ENCODE measurements at regions not wholly inside any gene's neighbourhood (a gene's known extent, or its start where the extent isn't known, plus 50 kb on each side); places are given as distances from the start of the nearest gene placed in this dataset.

DNA sequence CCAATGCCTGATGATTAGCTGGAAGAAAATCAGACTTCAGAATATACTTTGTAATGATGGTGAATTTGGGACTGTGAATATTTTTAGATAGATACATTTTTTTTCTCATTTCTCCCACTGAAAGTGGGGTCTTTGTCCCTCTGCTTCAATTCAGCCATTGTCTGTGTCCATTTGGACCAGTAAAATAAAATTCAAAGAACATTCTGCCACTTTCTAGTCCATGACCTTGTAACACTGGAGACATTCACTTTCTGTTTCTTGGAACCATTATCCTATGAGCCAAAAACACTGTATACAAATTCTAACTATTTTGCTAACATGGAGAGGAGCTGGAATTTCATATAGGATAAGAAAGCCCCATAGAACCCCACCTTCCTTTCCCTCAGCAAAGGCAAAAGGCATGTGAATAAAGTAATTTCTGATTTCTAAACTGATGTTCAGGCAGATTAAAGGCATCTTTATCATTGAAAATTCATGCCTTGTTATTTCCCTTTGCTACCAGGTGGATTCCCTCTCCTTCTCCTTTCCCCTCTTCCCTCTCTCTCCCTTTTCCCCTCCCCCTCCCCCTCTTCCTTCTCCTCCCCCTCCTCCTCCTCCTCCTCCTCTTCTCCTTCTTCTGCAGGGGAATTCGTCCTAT, 2010.4 kb upstream of the LRRTM1 start:
- H4K20me1 ChIP-seq (ENCODE audit: low read length), result no peaks in the 10 kb centered on the region
- H3K27me3 ChIP-seq (ENCODE audit: low read length), result no peaks in the 10 kb centered on the region
- no peaks in the 10 kb centered on the region for H3K9me2 ChIP-seq (replicated peaks; ENCODE audit: low read length)
- ATAC-seq, result no peak
- BruUV-seq (replicated peaks), result no TSS peak
- intact Hi-C loops (cut with micrococcal nuclease), result no loop called here
- H3K9me3 ChIP-seq (ENCODE audit: low read length), result no peaks in the 10 kb centered on the region
- no peaks in the 10 kb centered on the region for H3K79me2 ChIP-seq (ENCODE audit: low read length)
- no peak for DNase-seq
- H3K27ac ChIP-seq (ENCODE audit: low read length), result no peak overlapping the region
- ChIA-PET CTCF (no interaction called here), POLR2A (ENCODE audit: unreplicated experiment) (no interaction called here)
- H3K36me3 ChIP-seq (ENCODE audit: low read depth, low read length), result no peaks in the 10 kb centered on the region
- H3K4me3 ChIP-seq (ENCODE audit: low read length), result no peak overlapping the region
- H3F3A ChIP-seq (ENCODE audit: low read length, unreplicated experiment), result no peaks in the 10 kb centered on the region
- TF ChIP-seq EZH2phosphoT487 (IDR thresholded peaks at IDR 0.05; ENCODE audit: borderline replicate concordance, low read length), result no peak
- TF ChIP-seq, protein P1, sequence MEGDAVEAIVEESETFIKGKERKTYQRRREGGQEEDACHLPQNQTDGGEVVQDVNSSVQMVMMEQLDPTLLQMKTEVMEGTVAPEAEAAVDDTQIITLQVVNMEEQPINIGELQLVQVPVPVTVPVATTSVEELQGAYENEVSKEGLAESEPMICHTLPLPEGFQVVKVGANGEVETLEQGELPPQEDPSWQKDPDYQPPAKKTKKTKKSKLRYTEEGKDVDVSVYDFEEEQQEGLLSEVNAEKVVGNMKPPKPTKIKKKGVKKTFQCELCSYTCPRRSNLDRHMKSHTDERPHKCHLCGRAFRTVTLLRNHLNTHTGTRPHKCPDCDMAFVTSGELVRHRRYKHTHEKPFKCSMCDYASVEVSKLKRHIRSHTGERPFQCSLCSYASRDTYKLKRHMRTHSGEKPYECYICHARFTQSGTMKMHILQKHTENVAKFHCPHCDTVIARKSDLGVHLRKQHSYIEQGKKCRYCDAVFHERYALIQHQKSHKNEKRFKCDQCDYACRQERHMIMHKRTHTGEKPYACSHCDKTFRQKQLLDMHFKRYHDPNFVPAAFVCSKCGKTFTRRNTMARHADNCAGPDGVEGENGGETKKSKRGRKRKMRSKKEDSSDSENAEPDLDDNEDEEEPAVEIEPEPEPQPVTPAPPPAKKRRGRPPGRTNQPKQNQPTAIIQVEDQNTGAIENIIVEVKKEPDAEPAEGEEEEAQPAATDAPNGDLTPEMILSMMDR (conservative IDR thresholded peaks at IDR 0.05; ENCODE audit: low read depth, low read length), result no peak
- no peak for TF ChIP-seq EZH2 (IDR thresholded peaks at IDR 0.05; ENCODE audit: low read length, unreplicated experiment)
- no peak overlapping the region for H2AFZ ChIP-seq (ENCODE audit: low read length)
- H3K4me2 ChIP-seq (ENCODE audit: low read length), result no peak overlapping the region
- H3K9ac ChIP-seq (ENCODE audit: low read length), result no peak overlapping the region
- H3K4me1 ChIP-seq (ENCODE audit: insufficient read depth, low read length), result no peaks in the 10 kb centered on the region

DNA sequence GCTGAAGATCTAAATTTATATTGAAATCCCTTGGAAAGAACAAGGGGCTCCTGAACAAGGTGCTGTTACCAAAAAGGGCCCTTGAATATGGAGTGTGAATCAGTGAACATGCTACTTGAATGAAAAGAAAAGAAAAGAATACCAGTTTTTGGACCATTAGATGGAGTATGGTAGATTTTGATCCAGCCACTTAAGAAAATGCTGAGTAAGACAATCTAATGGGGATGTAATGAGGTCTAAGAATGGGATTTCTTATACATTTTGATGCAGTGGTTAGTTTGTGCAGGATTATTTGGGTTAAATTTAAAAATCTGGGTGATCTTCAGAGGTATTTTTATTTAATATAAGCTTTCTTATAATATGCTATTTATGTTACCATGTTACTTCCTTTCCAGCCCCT, 2003.0 kb upstream of the LRRTM1 start:
- H3K79me2 ChIP-seq (ENCODE audit: low read length), result no peaks in the 10 kb centered on the region
- POLR2A ChIA-PET (ENCODE audit: unreplicated experiment), result no interaction called here
- no peaks in the 10 kb centered on the region for H4K20me1 ChIP-seq (ENCODE audit: low read length)
- no peaks in the 10 kb centered on the region for H3K9me3 ChIP-seq (ENCODE audit: low read length)
- ATAC-seq (no peak), DNase-seq (no peak)
- H3K4me1 ChIP-seq (ENCODE audit: insufficient read depth, low read length), result no peaks in the 10 kb centered on the region
- no peak overlapping the region for H3K4me3 ChIP-seq (ENCODE audit: low read length)
- no TSS peak for BruUV-seq (replicated peaks)
- intact Hi-C loops (cut with micrococcal nuclease), result no loop called here
- H3F3A ChIP-seq (ENCODE audit: low read length, unreplicated experiment), result no peaks in the 10 kb centered on the region
- no peaks in the 10 kb centered on the region for H3K27me3 ChIP-seq (ENCODE audit: low read length)
- CTCF ChIA-PET, result no interaction called here
- no peak overlapping the region for H3K27ac ChIP-seq (ENCODE audit: low read length)
- no peak overlapping the region for H2AFZ ChIP-seq (ENCODE audit: low read length)
- no peak overlapping the region for H3K4me2 ChIP-seq (ENCODE audit: low read length)
- H3K9ac ChIP-seq (ENCODE audit: low read length), result no peak overlapping the region
- TF ChIP-seq EZH2 (IDR thresholded peaks at IDR 0.05; ENCODE audit: low read length, unreplicated experiment) (no peak), EZH2phosphoT487 (IDR thresholded peaks at IDR 0.05; ENCODE audit: borderline replicate concordance, low read length) (no peak)
- TF ChIP-seq, protein P1 (conservative IDR thresholded peaks at IDR 0.05; ENCODE audit: low read depth, low read length), result no peak
- no peaks in the 10 kb centered on the region for H3K36me3 ChIP-seq (ENCODE audit: low read depth, low read length)
- no peaks in the 10 kb centered on the region for H3K9me2 ChIP-seq (replicated peaks; ENCODE audit: low read length)

DNA sequence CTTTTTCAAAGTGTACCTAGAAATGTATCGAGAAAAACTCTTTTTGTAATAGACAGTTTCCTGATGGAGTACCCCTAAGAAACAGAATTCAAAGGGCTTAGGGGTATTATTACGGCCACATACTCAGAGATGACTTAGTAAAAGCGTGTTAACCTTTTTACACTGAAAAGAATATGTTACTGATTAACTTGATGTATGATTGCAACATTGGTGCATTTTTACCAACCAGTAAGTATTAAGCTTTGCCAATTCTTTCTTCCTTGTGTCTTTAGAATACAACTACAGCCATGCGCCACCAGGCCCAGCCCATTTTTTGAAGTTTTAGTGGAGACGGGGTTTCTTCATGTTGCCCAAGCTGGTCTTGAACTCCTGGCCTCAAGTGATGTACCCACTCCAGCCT, 1997.0 kb upstream of the LRRTM1 start:
- ATAC-seq, result no peak

More for the DNA sequence above, 1997.0 kb upstream of the LRRTM1 start:
- no TSS peak for BruUV-seq (replicated peaks)
- H2AFZ ChIP-seq (ENCODE audit: low read length), result no peak overlapping the region
- H3F3A ChIP-seq (ENCODE audit: low read length, unreplicated experiment), result no peaks in the 10 kb centered on the region
- no peaks in the 10 kb centered on the region for H3K4me1 ChIP-seq (ENCODE audit: insufficient read depth, low read length)
- no peak overlapping the region for H3K4me2 ChIP-seq (ENCODE audit: low read length)
- H3K79me2 ChIP-seq (ENCODE audit: low read length), result no peaks in the 10 kb centered on the region
- H3K9ac ChIP-seq (ENCODE audit: low read length), result no peak overlapping the region
- ChIA-PET POLR2A (ENCODE audit: unreplicated experiment) (no interaction called here), CTCF (no interaction called here)
- H3K27me3 ChIP-seq (ENCODE audit: low read length), result no peaks in the 10 kb centered on the region
- DNase-seq, result no peak
- no peaks in the 10 kb centered on the region for H3K9me3 ChIP-seq (ENCODE audit: low read length)
- TF ChIP-seq, protein P1 (conservative IDR thresholded peaks at IDR 0.05; ENCODE audit: low read depth, low read length), result no peak
- TF ChIP-seq EZH2 (IDR thresholded peaks at IDR 0.05; ENCODE audit: low read length, unreplicated experiment) (no peak), EZH2phosphoT487 (IDR thresholded peaks at IDR 0.05; ENCODE audit: borderline replicate concordance, low read length) (no peak)
- H3K36me3 ChIP-seq (ENCODE audit: low read depth, low read length), result no peaks in the 10 kb centered on the region
- H4K20me1 ChIP-seq (ENCODE audit: low read length), result no peaks in the 10 kb centered on the region
- H3K27ac ChIP-seq (ENCODE audit: low read length), result no peak overlapping the region
- intact Hi-C loops (cut with micrococcal nuclease), result no loop called here
- H3K9me2 ChIP-seq (replicated peaks; ENCODE audit: low read length), result no peaks in the 10 kb centered on the region
- H3K4me3 ChIP-seq (ENCODE audit: low read length), result no peak overlapping the region
